Hepatocyte (in vitro differentiated cells): ENCODE measurements at regions not wholly inside any gene's neighbourhood (a gene's known extent, or its start where the extent isn't known, plus 50 kb on each side); places are given as distances from the start of the nearest gene placed in this dataset.

Experiments
- CTCF ChIP-seq: fragments of 200-600 bp; sonication (generic); IDR thresholded peaks from 2 replicates; pipeline ENCODE4 v1.5.1; 2016; ENCODE audit warnings: antibody characterized with exemption, mild to moderate bottlenecking; ENCODE audit not compliant: poor library complexity
- EZH2phosphoT487 ChIP-seq: fragments of 200-600 bp; sonication (generic); IDR thresholded peaks from one replicate; pipeline ENCODE4 v1.6.1; 2018; ENCODE audit warnings: antibody characterized with exemption, mild to moderate bottlenecking, low read depth, moderate library complexity; ENCODE audit not compliant: unreplicated experiment, severe bottlenecking

GRCh38 chr11:133659538-133660201, 127.4 kb upstream of the OPCML start:
- no peak for TF ChIP-seq CTCF
- no peak for TF ChIP-seq EZH2phosphoT487
